T follicular helper cell (primary cell): ENCODE measurements at regions not wholly inside any gene's neighbourhood (a gene's known extent, or its start where the extent isn't known, plus 50 kb on each side); places are given as distances from the start of the nearest gene placed in this dataset.

ENCODE experiments used
- DNase-seq: peaks from one replicate; pipeline ENCODE4 v3.0.0-alpha.2; 2020; ENCODE audit warnings: low read depth

GRCh38 chr6:99868074-99868702 is 125.8 kb downstream of the MCHR2 start:
- peak; percentile 53 for DNase-seq
